H4 (cell line): ENCODE measurements at regions not wholly inside any gene's neighbourhood (a gene's known extent, or its start where the extent isn't known, plus 50 kb on each side); places are given as distances from the start of the nearest gene placed in this dataset.
"Not testable (repeated sequence)": the region's sequence is repeated elsewhere in the genome, so short reads cannot be mapped to it uniquely, and the experiment has no call there.

ENCODE experiments used
- DNase-seq: peaks from one replicate; pipeline ENCODE4 v3.0.0-alpha.2; 2015; ENCODE audit warnings: low spot score

DNA sequence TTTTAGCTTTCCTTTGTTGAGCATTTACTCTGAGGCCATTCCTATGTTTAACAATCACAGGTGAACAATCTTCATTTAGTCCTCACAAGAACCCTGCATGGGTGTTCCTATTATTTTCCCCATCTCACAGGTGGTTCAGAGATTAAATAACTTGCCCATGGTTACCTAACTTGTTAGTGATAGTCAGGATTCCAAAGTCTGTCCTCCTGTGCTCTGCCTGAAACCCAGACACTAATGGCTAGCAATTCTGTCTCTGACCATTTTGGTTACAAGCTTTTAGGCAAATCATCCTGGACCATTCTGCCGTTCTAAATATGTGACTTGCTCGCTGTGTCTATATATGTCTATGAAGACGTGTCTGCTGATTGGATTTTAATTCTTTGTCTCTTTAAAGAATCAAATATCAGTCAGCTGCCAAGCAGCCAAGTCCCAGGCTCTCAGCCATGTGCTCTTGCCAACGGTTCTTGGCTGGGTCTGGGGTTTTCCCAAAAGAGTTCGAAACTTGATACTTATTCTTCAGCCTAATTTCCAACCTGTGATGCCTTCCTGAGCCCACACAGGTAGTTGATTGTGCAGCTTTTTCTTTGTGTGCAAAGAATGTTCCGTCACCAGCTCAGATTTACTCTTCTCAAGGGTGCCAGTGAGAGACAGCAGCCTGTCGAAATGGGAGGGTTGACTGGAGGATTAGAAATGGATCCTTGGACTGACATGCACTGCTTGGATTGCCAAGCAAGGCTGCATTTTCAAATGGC, 121.7 kb downstream of the NREP start:
- DNase-seq = no peak

DNA sequence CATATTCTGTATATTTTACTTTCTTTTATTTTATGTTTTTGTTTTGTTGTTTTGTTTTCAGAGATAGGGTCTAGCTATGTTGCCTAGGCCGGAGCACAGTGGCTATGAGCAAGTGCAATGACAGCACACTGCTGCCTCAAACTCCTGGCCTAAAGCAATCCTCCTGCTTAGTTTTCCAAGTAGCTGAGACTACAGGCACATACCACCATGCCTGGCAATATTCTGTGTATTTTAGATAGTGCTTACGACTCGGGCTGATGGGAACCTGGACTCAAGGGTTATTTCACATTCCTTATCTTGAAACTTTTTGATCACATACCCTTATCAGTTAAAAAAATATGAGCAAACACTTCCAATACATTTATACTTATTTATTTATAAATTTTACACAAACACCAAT, 119.0 kb upstream of the STARD4 start:
- DNase-seq = no peak

DNA sequence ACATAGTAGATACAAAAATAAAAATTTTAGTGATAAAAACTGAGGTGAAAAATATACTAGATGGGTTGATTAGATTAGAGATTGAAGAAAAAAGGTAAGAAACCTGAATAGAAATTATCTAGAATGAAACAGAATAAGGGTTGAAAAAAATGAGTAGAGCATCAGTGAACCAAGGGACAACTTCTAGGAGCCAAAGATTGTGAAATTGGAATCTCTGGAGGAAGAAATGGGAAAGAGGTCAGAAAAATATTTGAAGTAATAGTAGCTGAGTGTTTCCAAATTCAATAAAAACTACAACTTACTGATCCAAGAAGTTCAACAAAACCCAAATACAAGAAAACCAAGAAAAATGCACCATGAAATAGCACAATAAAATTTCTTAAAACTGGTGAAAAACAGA, 116.6 kb upstream of the STARD4 start:
- no peak for DNase-seq

DNA sequence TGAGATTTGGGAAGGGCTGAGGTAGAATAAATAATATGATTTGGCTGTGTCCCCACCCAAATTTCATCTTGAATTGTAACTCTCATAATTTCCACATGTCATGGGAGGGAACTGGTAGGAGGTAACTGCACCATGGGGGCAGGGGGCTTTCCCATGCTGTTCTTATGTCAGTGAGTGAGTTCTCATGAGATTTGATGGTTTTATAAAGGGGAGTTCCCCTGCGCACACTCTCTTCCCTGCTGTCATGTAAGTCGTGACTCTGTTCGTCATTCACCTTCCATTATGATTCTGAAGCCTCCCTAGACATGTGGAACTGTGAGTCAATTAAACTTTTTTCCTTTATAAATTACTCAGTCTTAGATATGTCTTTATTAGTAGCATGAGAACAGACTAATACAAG, 115.5 kb upstream of the STARD4 start:
- no peak for DNase-seq

DNA sequence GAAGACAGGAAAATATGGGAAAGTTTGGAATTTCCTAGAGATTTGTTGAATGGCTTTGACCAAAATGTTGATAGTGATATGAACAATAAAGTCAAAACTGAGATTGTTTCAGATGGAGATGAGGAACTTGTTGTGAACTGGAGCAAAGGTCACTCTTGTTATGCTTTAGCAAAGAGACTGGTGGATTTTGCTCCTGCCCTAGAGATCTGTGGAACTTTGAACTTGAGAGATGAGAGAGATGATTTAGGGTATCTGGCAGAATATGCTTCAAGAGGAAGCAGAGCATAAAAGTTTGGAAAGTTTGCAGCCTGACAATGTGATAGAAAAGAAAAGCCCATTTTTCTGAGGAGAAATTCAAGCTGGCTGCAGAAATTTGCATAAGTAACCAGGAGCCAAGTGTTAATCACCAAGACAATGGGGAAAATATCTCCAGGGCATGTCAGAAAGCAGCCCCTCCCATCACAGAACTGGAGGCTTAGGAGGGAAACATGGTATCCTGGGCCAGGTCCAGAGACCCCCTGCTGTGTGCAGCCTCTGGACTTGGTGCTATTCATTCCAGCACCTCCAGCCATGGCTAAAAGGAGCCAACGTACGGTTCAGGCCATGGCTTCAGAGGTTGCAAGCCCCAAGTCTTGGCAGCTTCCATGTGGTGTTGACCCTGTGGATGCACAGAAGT, 114.3 kb upstream of the STARD4 start:
- DNase-seq = no peak

DNA sequence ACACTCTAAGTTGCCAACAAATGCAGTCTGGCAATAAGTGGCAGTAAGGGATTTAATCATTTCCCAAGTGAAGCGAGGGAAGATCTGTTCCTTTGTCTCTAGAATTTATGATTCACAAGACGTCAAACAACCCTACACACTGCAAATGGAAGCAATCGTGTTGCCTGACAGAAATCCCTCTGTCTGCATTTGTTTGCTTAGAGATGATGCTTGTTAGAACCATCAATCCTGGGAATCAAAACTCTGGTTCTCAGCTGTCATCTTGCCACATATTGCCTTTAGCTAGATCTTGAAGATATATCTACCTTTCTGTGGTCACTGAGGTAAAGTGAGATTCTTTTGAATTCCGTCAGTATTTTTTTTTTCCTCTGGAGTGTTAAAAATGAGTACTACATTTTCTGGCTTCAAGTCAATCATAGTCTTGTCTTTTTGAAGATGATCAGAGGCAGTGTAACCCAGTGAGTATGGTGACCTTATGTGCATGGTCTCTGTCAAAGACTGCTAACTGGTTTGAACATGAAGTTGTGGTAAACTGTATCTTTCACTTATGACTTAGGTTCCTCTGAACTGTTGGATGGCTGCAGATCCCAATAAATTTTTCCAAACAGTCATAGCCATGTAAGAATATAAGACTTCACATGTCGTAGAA, 106.4 kb upstream of the STARD4 start:
- no peak for DNase-seq

DNA sequence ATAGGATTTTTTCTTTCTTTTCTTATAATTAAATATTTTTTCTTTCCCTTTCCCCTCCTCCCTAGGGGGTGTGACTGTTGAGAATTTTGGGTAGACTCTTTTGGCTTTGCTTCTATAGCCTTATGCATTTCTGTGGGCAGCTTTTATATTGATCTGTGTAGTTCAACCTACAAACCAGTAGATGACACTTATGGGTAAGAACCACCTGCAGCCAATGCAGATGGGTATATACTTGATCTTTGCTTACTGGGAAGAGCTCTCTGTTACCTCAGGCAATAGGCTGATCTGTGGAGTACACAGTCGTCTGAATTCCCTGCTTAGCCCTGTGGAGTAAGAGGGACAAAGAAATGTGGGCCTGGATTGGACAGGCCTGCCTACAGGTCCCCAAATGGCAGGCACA, 102.7 kb upstream of the STARD4 start:
- no peak for DNase-seq

DNA sequence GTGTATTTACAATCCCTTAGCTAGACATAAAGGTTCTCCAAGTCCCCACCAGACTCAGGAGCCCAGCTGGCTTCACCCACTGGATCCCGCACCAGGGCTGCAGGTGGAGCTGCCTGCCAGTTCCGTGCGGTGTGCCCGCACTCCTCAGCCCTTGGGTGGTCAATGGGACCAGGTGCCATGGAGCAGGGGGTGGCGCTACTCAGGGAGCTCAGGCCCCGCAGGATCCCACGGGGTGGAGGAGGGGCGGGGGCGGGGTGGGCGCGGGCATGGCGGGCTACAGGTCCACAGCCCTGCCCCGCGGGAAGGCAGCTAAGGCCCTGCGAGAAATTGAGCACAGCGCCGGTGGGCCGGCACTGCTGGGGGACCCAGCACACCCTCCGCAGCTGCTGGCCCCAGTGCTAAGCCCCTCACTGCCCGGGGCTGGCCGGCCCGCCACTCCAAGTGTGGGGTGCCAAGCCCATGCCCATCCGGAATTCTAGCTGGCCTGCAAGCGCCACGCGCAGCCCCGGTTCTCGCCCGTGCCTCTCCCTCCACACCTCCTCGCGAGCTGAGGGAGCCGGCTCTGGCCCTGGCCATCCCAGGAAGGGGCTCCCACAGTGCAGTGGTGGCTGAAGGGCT, 99.8 kb upstream of the STARD4 start:
- not testable (repeated sequence) for DNase-seq

DNA sequence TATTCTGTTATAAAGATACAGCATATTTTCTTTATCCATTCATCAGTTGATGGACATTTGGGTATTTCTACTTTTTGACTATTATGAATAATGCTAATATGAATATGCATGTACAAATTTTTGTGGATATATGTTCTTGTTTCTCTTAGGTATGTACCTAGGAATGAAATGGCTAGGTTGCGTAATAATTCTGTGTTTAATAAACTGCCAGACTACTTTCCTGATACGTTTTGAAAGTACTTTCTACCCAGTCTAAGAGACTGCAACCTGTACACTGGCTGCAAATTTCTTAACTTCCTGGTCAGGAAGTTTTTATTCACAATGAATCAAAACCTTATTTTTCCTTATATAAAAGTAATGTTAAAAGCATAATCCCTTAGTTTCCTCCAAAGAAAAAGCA, 93.9 kb upstream of the STARD4 start:
- no peak for DNase-seq

DNA sequence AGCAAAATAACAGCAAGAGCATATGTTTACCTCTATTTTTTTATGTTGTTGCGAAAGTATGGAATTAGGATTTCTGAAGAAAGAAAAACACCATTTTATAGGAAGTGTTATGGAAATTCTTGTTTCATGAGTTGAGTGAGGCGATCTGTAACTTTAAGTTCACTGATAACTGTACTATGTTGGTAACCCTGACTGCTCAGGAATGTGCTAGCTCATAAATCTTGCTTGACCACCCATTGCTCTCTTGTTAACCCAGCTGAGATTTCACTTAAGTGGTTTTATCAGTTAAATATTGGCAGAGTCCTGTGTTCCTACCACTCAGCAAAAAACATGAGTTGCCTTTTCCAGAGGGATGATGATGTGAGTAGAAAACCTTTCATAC, 91.1 kb upstream of the STARD4 start:
- DNase-seq = no peak

DNA sequence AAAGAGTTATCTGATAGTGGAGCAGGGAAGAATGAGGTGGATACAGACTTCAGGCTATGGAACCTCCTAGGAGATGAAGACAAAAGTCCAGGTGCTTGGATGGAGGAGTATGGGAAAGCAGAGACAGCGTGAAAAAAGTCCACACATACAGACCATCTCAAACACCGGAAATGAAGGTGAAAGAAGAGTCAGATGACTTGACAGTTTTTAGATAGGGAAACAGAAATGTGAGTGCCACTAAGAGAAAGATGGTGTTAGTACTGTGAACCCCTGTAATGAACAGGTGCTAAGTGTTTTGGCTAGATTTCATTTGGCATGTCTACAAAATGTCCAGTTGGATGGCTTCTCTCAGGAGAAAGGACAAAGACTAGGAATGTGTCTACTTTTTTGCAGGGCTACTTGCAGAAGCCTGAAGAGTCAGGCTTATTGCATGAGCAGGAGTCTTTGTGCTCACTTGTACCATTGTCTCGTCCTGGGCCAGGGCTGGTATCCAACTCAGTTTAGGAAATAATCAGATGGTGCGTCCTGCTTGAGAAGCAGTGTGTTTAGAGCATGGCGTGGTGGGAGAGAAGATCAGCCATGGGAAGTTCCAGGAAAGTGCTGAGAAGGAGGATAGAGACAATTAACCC, 90.6 kb upstream of the STARD4 start:
- no peak for DNase-seq

DNA sequence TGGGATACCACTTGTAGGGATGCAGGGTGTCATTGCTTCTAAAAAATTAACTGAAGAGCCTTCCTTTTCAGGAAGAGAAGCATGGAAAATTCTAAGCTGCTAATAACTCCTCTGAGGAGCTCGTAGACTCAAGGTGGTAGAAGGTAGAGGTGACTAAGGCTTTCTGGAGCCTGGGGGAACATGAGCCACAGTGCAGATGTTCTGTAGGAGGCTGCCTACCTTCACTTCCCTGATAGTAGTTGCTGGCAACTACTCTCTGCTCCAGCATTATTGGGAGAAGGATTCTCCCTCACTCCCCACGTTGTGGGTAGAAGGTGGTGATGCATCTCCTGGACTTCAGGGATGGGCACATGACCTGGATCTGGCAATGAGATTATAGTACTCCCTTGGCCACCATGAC, 86.7 kb upstream of the STARD4 start:
- no peak for DNase-seq

DNA sequence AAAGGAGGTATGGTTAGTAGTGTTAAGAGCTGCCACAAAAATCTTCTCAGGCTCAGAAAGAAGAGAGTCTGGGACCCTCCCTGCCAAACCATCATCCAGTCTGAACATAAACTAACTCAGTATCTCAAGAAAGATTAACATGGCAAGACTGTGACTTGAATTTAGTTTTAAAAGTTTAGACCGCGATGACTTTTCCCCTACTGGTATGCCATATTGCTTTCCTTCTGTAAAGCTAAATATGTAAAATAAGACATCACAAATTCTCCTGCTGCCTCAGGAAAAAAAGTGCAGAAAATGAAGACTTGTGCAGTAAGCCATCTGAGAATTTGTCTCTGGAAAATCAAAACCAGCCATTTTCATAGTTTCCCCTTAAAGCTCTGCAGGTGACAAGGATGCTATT, 85.2 kb upstream of the STARD4 start:
- DNase-seq = no peak

DNA sequence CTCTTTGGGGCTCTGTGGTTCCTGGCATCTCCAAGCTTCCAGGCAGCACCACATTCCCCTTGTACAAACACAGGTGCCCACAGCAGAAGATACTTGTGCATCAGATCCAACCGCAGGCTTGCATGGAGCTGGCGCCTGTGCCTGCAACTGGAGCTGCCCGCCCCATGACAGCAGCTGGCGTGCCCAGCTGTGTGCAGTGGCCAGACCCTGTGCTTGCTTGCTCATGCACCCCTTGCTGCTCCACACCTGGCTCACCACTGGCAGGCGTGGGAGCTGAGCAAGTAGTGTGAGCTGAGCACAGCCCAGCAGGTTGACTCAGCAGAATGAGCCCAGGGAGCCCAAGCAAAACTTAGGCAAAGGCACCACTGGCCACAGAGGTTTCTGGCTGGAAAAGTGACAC, 84.4 kb upstream of the STARD4 start:
- DNase-seq = no peak

DNA sequence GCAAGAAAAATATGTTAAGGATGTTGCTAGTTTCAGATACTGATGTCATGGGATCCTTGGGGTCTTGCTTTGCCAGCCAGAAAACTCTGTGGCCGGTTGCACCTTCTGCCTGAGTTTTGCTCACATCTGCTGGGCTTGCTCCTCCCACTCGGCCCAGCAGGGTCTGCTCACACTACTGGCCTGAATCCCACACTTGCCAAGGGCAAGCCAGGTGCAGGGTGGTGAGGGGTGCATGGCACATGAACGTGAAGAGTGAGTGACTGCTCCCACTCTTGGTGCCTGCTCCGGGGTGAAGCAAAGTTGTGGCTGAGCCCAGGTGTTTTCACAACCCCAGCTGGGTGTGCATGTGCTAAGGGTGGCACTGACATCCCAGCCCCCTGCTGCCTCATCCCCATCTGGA, 83.1 kb upstream of the STARD4 start:
- DNase-seq = no peak

DNA sequence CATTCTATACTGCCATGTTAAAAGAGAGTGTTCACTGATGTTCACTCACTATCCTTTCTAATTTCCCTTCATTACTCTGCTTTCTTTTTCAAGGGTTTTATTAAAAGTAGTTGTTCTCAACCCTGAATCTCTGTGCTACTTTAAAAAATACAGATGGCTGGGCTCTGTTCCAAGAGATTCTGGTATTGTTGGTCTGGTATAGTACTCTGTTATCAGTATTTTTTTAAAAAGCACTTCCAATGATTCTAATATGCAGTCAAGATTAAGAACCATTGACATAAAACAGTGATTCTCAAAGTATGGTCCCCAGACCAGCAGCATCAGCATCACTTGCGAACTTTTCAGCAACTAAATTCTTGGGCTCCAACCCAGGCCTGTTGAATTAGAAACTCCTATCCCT, 77.0 kb upstream of the STARD4 start:
- no peak for DNase-seq

DNA sequence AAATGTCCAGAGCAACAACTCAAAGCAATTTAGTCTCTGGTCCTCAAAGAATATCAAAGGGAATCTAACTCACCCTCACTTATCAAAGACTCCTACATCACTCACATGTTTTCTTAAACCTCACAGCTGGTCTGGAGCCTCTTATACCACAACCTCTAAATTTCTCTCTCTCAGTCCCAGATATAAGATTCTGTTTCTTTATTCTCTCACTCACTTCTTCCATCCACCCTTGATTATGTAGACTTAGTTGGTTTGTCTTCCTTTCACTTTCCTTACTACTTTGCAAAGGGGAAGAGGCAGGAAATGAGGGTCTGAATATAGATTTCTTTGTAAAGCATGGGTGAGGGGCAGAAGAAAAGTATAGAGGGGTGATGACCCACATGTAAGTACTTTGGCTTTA, 75.4 kb upstream of the STARD4 start:
- DNase-seq = no peak

DNA sequence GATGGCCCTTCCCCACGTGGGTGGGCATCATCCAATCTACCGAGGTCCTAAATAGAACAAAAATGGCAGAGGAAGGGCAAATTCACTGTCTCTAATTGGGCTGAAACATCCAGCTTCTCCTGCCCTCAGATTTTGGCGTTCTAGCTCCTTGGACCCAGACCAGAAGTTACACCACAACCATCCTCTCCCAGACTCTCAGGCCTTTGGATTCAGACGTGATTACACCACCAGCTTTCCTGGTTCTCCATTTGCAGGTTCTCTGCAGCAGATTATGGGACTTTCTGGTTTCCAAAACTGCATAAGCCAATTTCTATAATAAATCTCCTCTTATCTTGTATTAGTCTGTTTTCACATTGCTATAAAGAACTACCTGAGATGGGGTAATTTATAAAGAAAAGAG, 73.6 kb upstream of the STARD4 start:
- DNase-seq = no peak

DNA sequence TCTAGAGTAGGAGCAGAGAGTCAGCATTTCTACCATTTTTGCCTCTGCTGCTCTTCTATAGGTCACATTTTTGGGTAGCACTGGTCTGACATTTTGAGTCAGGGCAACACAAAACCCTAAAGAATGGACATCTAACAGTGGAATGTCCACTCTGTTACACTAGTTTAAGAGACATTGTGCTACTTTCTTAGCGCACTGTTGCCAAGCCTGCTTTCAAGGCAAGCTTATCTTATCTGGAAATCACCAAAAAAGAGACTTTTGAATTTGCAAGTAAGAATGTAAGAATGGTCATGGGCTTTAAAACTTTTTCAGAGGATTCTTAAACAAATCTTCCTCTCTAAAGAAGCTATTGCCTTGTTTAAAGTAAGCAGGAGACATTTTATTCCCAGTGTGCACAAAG, 73.0 kb upstream of the STARD4 start:
- no peak for DNase-seq

DNA sequence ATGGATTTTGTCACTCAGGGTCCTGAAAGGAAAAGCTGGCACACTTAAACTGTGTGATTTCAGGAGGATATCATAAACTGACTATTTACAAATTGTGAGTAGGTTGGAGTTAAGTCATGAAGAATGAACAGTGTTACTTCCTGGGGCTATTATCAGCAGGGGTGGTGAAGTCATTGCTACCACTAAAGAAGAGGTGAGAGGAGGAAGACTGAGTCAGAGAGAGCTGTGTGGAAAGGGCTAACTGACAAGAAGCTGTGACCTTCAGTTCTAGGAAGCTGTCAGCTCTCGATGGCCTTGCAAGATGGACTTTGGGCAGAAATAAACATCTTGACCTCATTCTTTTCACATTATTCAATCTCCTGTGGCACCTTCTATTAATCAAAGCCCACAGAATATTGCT, 72.3 kb upstream of the STARD4 start:
- peak; percentile 38 for DNase-seq

DNA sequence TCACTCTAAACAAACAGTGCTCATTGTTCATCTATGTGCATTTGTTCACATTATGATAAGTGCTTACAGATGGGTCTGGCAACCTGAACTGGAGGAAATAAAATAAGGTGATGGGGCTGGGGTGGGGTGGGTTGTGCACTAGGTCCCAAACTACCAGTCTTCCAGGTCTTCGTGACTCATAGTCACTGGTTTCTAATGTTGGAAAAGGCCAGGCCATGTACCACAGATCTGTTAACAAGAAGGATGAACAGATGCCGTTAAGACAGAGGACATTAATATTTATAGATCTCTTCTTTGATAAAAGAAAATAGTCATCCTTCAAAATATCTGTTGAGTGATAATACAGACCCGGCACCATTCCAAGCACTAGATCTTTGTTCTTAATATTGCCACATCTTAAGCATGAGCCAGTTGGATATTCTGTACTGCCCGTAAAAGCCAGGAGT, 71.4 kb upstream of the STARD4 start:
- no peak for DNase-seq

DNA sequence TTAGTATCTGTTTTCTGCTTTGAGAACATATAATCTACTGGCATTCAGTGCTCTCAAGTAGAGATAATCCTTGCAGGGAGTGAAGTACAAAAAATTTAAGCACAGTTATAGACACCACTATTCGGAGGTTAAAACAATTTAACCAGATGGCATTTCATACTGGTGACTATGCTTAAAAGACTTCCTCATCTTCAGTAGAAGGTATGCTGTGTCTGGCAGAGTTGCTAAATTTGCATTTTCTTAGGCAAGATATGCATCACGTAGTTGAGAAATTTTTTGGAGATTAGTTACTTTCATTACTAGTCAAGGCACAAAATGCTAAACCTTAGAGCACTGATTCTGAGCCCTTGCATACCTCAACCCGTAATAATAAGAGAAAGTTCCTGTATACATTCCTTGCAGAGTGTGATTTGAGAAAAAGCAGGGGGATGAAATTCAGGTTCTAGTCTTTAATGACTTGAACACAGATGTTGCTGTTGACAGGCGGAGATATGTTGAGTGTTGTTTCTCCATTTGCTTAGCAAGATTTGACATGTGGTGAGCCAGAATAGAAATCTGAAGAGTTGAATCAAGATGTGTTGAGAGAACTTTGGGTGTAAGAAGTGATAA, 70.8 kb upstream of the STARD4 start:
- DNase-seq = no peak
